SJSA1 (cell line): ENCODE measurements at regions not wholly inside any gene's neighbourhood (a gene's known extent, or its start where the extent isn't known, plus 50 kb on each side); places are given as distances from the start of the nearest gene placed in this dataset.

Experiments
- DNase-seq, 2 experiments: peaks; one replicate each; pipeline ENCODE4 v3.0.0-alpha.2; 2015 to 2020; ENCODE audit warnings: low spot score in 2 of 2, low read depth in 1 of 2
- H3K27ac ChIP-seq: fragments of 250-450 bp; sonication (Bioruptor Pico); 2 replicates; pipeline ENCODE4 v1.5.1; 2020; ENCODE audit warnings: mild to moderate bottlenecking, moderate library complexity
- H3K27me3 ChIP-seq: fragments of 250-450 bp; sonication (Bioruptor Pico); replicated peaks from 2 replicates; pipeline ENCODE4 v1.5.1; 2020; ENCODE audit warnings: mild to moderate bottlenecking, moderate library complexity
- H3K36me3 ChIP-seq: fragments of 250-450 bp; sonication (Bioruptor Pico); 2 replicates; pipeline ENCODE4 v1.5.1; 2020; ENCODE audit warnings: mild to moderate bottlenecking
- H3K4me1 ChIP-seq: fragments of 250-450 bp; sonication (Bioruptor Pico); replicated peaks from 2 replicates; pipeline ENCODE4 v1.6.1; 2021; ENCODE audit warnings: mild to moderate bottlenecking
- H3K4me3 ChIP-seq: fragments of 250-450 bp; sonication (Bioruptor Pico); 2 replicates; pipeline ENCODE4 v1.5.1; 2020; ENCODE audit warnings: mild to moderate bottlenecking
- H3K9me3 ChIP-seq: fragments of 250-450 bp; sonication (Bioruptor Pico); replicated peaks from 2 replicates; pipeline ENCODE4 v1.5.1; 2020; ENCODE audit warnings: mild to moderate bottlenecking

GRCh38 chr5:167143716-167144115, 1147.7 kb upstream of the WWC1 start:
- no peak overlapping the region for H3K4me3 ChIP-seq
- 0 out of 2 replicates have a peak, but pooled peaks cover 5% of the 10 kb centered on the region for H3K9me3 ChIP-seq
- DNase-seq = no peak

GRCh38 chr5:167145841-167146240, 1145.6 kb upstream of the WWC1 start:
- 0 out of 2 replicates have a peak, but pooled peaks cover 5% of the 10 kb centered on the region for H3K9me3 ChIP-seq
- no peak overlapping the region for H3K4me3 ChIP-seq
- H3K27me3 ChIP-seq = no peaks in the 10 kb centered on the region
- no peaks in the 10 kb centered on the region for H3K36me3 ChIP-seq
- DNase-seq = no peak
- no peak overlapping the region for H3K27ac ChIP-seq
- peaks cover 5% of the 10 kb centered on the region; the same call in 1 of the 2 replicates for H3K4me1 ChIP-seq

More at GRCh38 chr5:167143716-167144115, 1147.7 kb upstream of the WWC1 start:
- Histone ChIP-seq H3K36me3 (no peaks in the 10 kb centered on the region), H3K27ac (no peak overlapping the region), H3K4me1 (peaks cover 5% of the 10 kb centered on the region; the same call in 1 of the 2 replicates), H3K27me3 (no peaks in the 10 kb centered on the region)

GRCh38 chr5:167147879-167148278, 1143.6 kb upstream of the WWC1 start:
- DNase-seq = no peak
- Histone ChIP-seq H3K4me1 (peaks cover 5% of the 10 kb centered on the region; the same call in 1 of the 2 replicates), H3K27me3 (no peaks in the 10 kb centered on the region), H3K9me3 (0 out of 2 replicates have a peak, but pooled peaks cover 3% of the 10 kb centered on the region), H3K27ac (no peak overlapping the region), H3K4me3 (no peak overlapping the region), H3K36me3 (no peaks in the 10 kb centered on the region)

GRCh38 chr5:167150661-167151060, 1140.8 kb upstream of the WWC1 start:
- H3K9me3 ChIP-seq = no peaks in the 10 kb centered on the region
- H3K4me3 ChIP-seq = no peak overlapping the region
- DNase-seq = no peak
- H3K4me1 ChIP-seq = peaks cover 5% of the 10 kb centered on the region; the same call in 1 of the 2 replicates
- no peaks in the 10 kb centered on the region for H3K36me3 ChIP-seq
- H3K27ac ChIP-seq = no peak overlapping the region
- H3K27me3 ChIP-seq = no peaks in the 10 kb centered on the region

- DNase-seq = no peak
- Histone ChIP-seq H3K4me3 (no peak overlapping the region), H3K9me3 (no peaks in the 10 kb centered on the region), H3K4me1 (peaks cover 5% of the 10 kb centered on the region; the same call in 1 of the 2 replicates), H3K36me3 (no peaks in the 10 kb centered on the region), H3K27ac (no peak overlapping the region), H3K27me3 (no peaks in the 10 kb centered on the region)
Measured at GRCh38 chr5:167152561-167152960, 1138.9 kb upstream of the WWC1 start.

- Histone ChIP-seq H3K4me3 (no peak overlapping the region), H3K36me3 (no peaks in the 10 kb centered on the region), H3K27ac (no peak overlapping the region), H3K27me3 (no peaks in the 10 kb centered on the region), H3K4me1 (no peaks in the 10 kb centered on the region; the same call in 1 of the 2 replicates), H3K9me3 (no peaks in the 10 kb centered on the region)
- DNase-seq = no peak
Measured at GRCh38 chr5:167155387-167156005, 1135.9 kb upstream of the WWC1 start.

- H3K36me3 ChIP-seq = no peaks in the 10 kb centered on the region
- no peaks in the 10 kb centered on the region; the same call in 1 of the 2 replicates for H3K4me1 ChIP-seq
- no peak overlapping the region for H3K27ac ChIP-seq
- no peaks in the 10 kb centered on the region for H3K9me3 ChIP-seq
- no peak for DNase-seq
- no peaks in the 10 kb centered on the region for H3K27me3 ChIP-seq
- H3K4me3 ChIP-seq = no peak overlapping the region
Measured at GRCh38 chr5:167156446-167156845, 1135.0 kb upstream of the WWC1 start.

GRCh38 chr5:167158588-167158987, 1132.9 kb upstream of the WWC1 start:
- Histone ChIP-seq H3K9me3 (no peaks in the 10 kb centered on the region), H3K27ac (no peak overlapping the region), H3K4me1 (no peaks in the 10 kb centered on the region), H3K36me3 (no peaks in the 10 kb centered on the region), H3K4me3 (no peak overlapping the region), H3K27me3 (no peaks in the 10 kb centered on the region)
- no peak for DNase-seq

- Histone ChIP-seq H3K27me3 (no peaks in the 10 kb centered on the region), H3K4me1 (no peaks in the 10 kb centered on the region), H3K27ac (no peak overlapping the region), H3K4me3 (no peak overlapping the region), H3K9me3 (no peaks in the 10 kb centered on the region), H3K36me3 (no peaks in the 10 kb centered on the region)
- DNase-seq = no peak
Measured at GRCh38 chr5:167160388-167160787, 1131.1 kb upstream of the WWC1 start.

GRCh38 chr5:167166696-167167095, 1124.7 kb upstream of the WWC1 start:
- peaks cover 28% of the 10 kb centered on the region for H3K4me1 ChIP-seq
- no peaks in the 10 kb centered on the region for H3K9me3 ChIP-seq
- peak; percentile 65 to 74 for DNase-seq
- H3K4me3 ChIP-seq = no peak overlapping the region
- no peaks in the 10 kb centered on the region for H3K36me3 ChIP-seq
- peak overlapping the region; percentile 63 for H3K27ac ChIP-seq
- H3K27me3 ChIP-seq = no peaks in the 10 kb centered on the region

GRCh38 chr5:167167191-167167795, 1124.2 kb upstream of the WWC1 start:
- no peaks in the 10 kb centered on the region for H3K36me3 ChIP-seq
- no peaks in the 10 kb centered on the region for H3K27me3 ChIP-seq
- peak overlapping the region; percentile 63 for H3K27ac ChIP-seq
- peaks cover 34% of the 10 kb centered on the region for H3K4me1 ChIP-seq
- no peak for DNase-seq
- no peak overlapping the region for H3K4me3 ChIP-seq
- H3K9me3 ChIP-seq = no peaks in the 10 kb centered on the region

GRCh38 chr5:167168971-167169370, 1122.5 kb upstream of the WWC1 start:
- Histone ChIP-seq H3K36me3 (no peaks in the 10 kb centered on the region), H3K27me3 (no peaks in the 10 kb centered on the region), H3K4me3 (no peak overlapping the region), H3K9me3 (no peaks in the 10 kb centered on the region), H3K4me1 (peaks cover 46% of the 10 kb centered on the region), H3K27ac (no peak overlapping the region)
- no peak for DNase-seq

GRCh38 chr5:167171056-167171455, 1120.4 kb upstream of the WWC1 start:
- Histone ChIP-seq H3K27me3 (no peaks in the 10 kb centered on the region), H3K4me3 (no peak overlapping the region), H3K27ac (no peak overlapping the region), H3K4me1 (peaks cover 44% of the 10 kb centered on the region), H3K36me3 (no peaks in the 10 kb centered on the region), H3K9me3 (no peaks in the 10 kb centered on the region)
- DNase-seq = no peak

GRCh38 chr5:167177736-167178135, 1113.7 kb upstream of the WWC1 start:
- H3K9me3 ChIP-seq = no peaks in the 10 kb centered on the region
- no peaks in the 10 kb centered on the region for H3K36me3 ChIP-seq
- no peak for DNase-seq
- H3K4me3 ChIP-seq = no peak overlapping the region
- peaks cover 9% of the 10 kb centered on the region for H3K4me1 ChIP-seq
- no peaks in the 10 kb centered on the region for H3K27me3 ChIP-seq
- no peak overlapping the region for H3K27ac ChIP-seq
